DND-41 (cell line): ENCODE measurements at regions not wholly inside any gene's neighbourhood (a gene's known extent, or its start where the extent isn't known, plus 50 kb on each side); places are given as distances from the start of the nearest gene placed in this dataset.

Source experiments
- CTCF ChIP-seq: IDR thresholded peaks from 2 replicates; pipeline ENCODE4 v1.5.1; 2012; ENCODE audit warnings: borderline replicate concordance, low read length, moderate library complexity, mild to moderate bottlenecking; ENCODE audit not compliant: poor library complexity, severe bottlenecking; ENCODE audit errors: extremely low read depth
- EZH2 ChIP-seq: IDR thresholded peaks from 3 replicates; pipeline ENCODE4 v1.6.1; 2012; ENCODE audit warnings: borderline replicate concordance, low read depth, mild to moderate bottlenecking, moderate library complexity, low read length, inconsistent platforms; ENCODE audit not compliant: severe bottlenecking

- TF ChIP-seq CTCF (no peak), EZH2 (no peak)
Observed at GRCh38 chr10:89923661-89924060, 222.3 kb downstream of the KIF20B start.
